IMR-90 (cell line): ENCODE measurements at regions not wholly inside any gene's neighbourhood (a gene's known extent, or its start where the extent isn't known, plus 50 kb on each side); places are given as distances from the start of the nearest gene placed in this dataset.

Experiments used
- ATAC-seq: fragments of 200-7000 bp; cut with Tn5 transposase; 2 replicates; pipeline ENCODE4 v1.9.1; 2020; ENCODE audit warnings: low read depth, mild to moderate bottlenecking, moderate library complexity
- BruUV-seq: library from RNA; stranded (reverse); fragments of 400-500 nt; replicated peaks from 2 replicates; lab custom pipeline; 2021; lab: Mats Ljungman, UMichigan
- CTCF ChIA-PET: fragments of 300-600 bp; formaldehyde crosslinking; extraction: SDS; loops from one replicate; lab custom pipeline; 2021; ENCODE audit warnings: antibody characterized with exemption; lab: Yijun Ruan, JAX
- POLR2A ChIA-PET: fragments of 300-600 bp; sonication (Branson Sonifier 250); formaldehyde crosslinking; loops from one replicate; lab custom pipeline; 2022; ENCODE audit warnings: antibody characterized with exemption; ENCODE audit not compliant: unreplicated experiment; lab: Charles Lee
- DNase-seq: peaks from one replicate; pipeline ENCODE4 v3.0.0; 2013
- H2AFZ ChIP-seq: replicated peaks from 2 replicates; pipeline ENCODE3; 2013; ENCODE audit warnings: low read length, mild to moderate bottlenecking; ENCODE audit not compliant: poor library complexity
- H2AK5ac ChIP-seq: 2 replicates; pipeline ENCODE4 v1.6.1; 2013; ENCODE audit warnings: low read depth, low read length, inconsistent platforms
- H2AK9ac ChIP-seq: replicated peaks from 2 replicates; pipeline ENCODE3; 2013; ENCODE audit warnings: mild to moderate bottlenecking, low read depth, low read length, moderate library complexity; ENCODE audit not compliant: poor library complexity
- H2BK120ac ChIP-seq: 2 replicates; pipeline ENCODE4 v1.6.1; 2013; ENCODE audit warnings: low read depth, low read length, inconsistent platforms
- H2BK15ac ChIP-seq: 3 replicates; pipeline ENCODE4 v1.6.1; 2013; ENCODE audit warnings: low read depth, low read length, inconsistent platforms
- H2BK20ac ChIP-seq: 2 replicates; pipeline ENCODE4 v1.6.1; 2013; ENCODE audit warnings: low read depth, mild to moderate bottlenecking, inconsistent platforms, low read length, moderate library complexity
- H2BK5ac ChIP-seq: 2 replicates; pipeline ENCODE4 v1.6.1; 2013; ENCODE audit warnings: mild to moderate bottlenecking, low read depth, low read length, inconsistent platforms; ENCODE audit not compliant: poor library complexity, severe bottlenecking
- H3K14ac ChIP-seq: replicated peaks from 2 replicates; pipeline ENCODE4 v1.6.1; 2013; ENCODE audit warnings: low read depth, low read length, inconsistent platforms
- H3K18ac ChIP-seq: 2 replicates; pipeline ENCODE4 v1.6.1; 2013; ENCODE audit warnings: low read depth, low read length, control low read depth
- H3K23ac ChIP-seq: 2 replicates; pipeline ENCODE4 v1.6.1; 2013; ENCODE audit warnings: low read depth, low read length, inconsistent platforms
- H3K27ac ChIP-seq: 2 replicates; pipeline ENCODE4 v1.5.1; 2013; ENCODE audit warnings: mild to moderate bottlenecking, control low read depth, low read length; ENCODE audit not compliant: insufficient read depth
- H3K27me3 ChIP-seq: 2 replicates; pipeline ENCODE4 v1.6.1; 2013; ENCODE audit warnings: low read length; ENCODE audit not compliant: control insufficient read depth, insufficient read depth
- H3K36me3 ChIP-seq: 2 replicates; pipeline ENCODE4 v1.6.1; 2013; ENCODE audit warnings: low read length, mixed read lengths; ENCODE audit not compliant: control insufficient read depth, insufficient read depth
- H3K4ac ChIP-seq: 2 replicates; pipeline ENCODE4 v1.6.1; 2013; ENCODE audit warnings: low read depth, low read length, inconsistent platforms
- H3K4me1 ChIP-seq: 2 replicates; pipeline ENCODE4 v1.6.1; 2013; ENCODE audit warnings: low read length, mixed read lengths; ENCODE audit not compliant: control insufficient read depth, insufficient read depth
- H3K4me2 ChIP-seq: 2 replicates; pipeline ENCODE4 v1.6.1; 2013; ENCODE audit warnings: low read depth, mild to moderate bottlenecking, control low read depth, low read length, moderate library complexity
- H3K4me3 ChIP-seq: 2 replicates; pipeline ENCODE4 v1.5.1; 2013; ENCODE audit warnings: low read depth, mild to moderate bottlenecking, control low read depth, low read length, moderate library complexity; ENCODE audit not compliant: insufficient read depth
- H3K56ac ChIP-seq: 2 replicates; pipeline ENCODE4 v1.6.1; 2013; ENCODE audit warnings: low read length, inconsistent platforms; ENCODE audit not compliant: insufficient read depth; ENCODE audit errors: extremely low read depth
- H3K79me1 ChIP-seq, 2 experiments: 2 replicates each; pipeline ENCODE4 v1.6.1; 2013; ENCODE audit warnings: low read length in 2 of 2, inconsistent platforms in 1 of 2, low read depth in 1 of 2
- H3K9ac ChIP-seq: 2 replicates; pipeline ENCODE4 v1.6.1; 2013; ENCODE audit warnings: low read depth, low read length, control low read depth
- H3K9me1 ChIP-seq: 2 replicates; pipeline ENCODE4 v1.6.1; 2013; ENCODE audit warnings: low read length, inconsistent platforms; ENCODE audit not compliant: insufficient read depth
- H3K9me3 ChIP-seq: 2 replicates; pipeline ENCODE4 v1.6.1; 2013; ENCODE audit warnings: low read length; ENCODE audit not compliant: control insufficient read depth, insufficient read depth
- H4K20me1 ChIP-seq: 2 replicates; pipeline ENCODE4 v1.6.1; 2013; ENCODE audit warnings: low read length, inconsistent platforms; ENCODE audit not compliant: insufficient read depth
- H4K5ac ChIP-seq: 2 replicates; pipeline ENCODE4 v1.6.1; 2013; ENCODE audit warnings: mild to moderate bottlenecking, low read depth, low read length, control low read depth
- H4K8ac ChIP-seq, 2 experiments: 2 replicates each; pipeline ENCODE4 v1.6.1; 2013; ENCODE audit warnings: low read depth in 2 of 2, low read length in 2 of 2, control low read depth in 1 of 2, inconsistent platforms in 1 of 2
- H4K91ac ChIP-seq: 2 replicates; pipeline ENCODE4 v1.6.1; 2013; ENCODE audit warnings: low read depth, low read length, inconsistent platforms; ENCODE audit not compliant: insufficient read depth
- CEBPB ChIP-seq: IDR thresholded peaks from 2 replicates; pipeline ENCODE4 v1.6.1; 2012; ENCODE audit warnings: low read depth, low read length, improper control_type of control experiment
- FOS ChIP-seq: fragments of 150-350 bp; IDR thresholded peaks from 2 replicates; pipeline ENCODE4 v1.6.1; 2016; ENCODE audit warnings: low read depth, low read length
- MXI1 ChIP-seq: IDR thresholded peaks from 2 replicates; pipeline ENCODE4 v1.6.1; 2012; ENCODE audit warnings: low read depth, mild to moderate bottlenecking, low read length, moderate library complexity, borderline replicate concordance
- NFE2L2 ChIP-seq: fragments of 150-350 bp; IDR thresholded peaks from 2 replicates; pipeline ENCODE4 v1.6.1; 2016; ENCODE audit warnings: low read depth, mild to moderate bottlenecking, low read length
- WGBS, 2 experiments: methylation state at CpG; one replicate each; pipeline versions ENCODE4 v1.1.5 to v1.1.7; 2013; ENCODE audit warnings: missing lambda C conversion rate in 2 of 2; ENCODE audit not compliant: insufficient read length in 1 of 2; ENCODE audit errors: extremely low coverage in 2 of 2; 5-methylcytosine and 5-hydroxymethylcytosine counted together
- dilution Hi-C: fragments of 300-500 bp; cut with HindIII; formaldehyde crosslinking; loops from one replicate; pipeline ENCODE4 v1.14.3; 2018; ENCODE audit warnings: low sequenced_read_pairs; ENCODE audit not compliant: unreplicated experiment
- in situ Hi-C: fragments of 300-500 bp; cut with MboI; formaldehyde crosslinking; loops from 3 replicates; pipeline ENCODE4 v1.14.3; 2019; ENCODE audit warnings: low sequenced_read_pairs, inconsistent platforms, mixed read lengths
- intact Hi-C: fragments of 100-400 bp; cut with micrococcal nuclease; formaldehyde crosslinking; loops from 2 replicates; pipeline ENCODE4 v1.10.0; 2022

DNA sequence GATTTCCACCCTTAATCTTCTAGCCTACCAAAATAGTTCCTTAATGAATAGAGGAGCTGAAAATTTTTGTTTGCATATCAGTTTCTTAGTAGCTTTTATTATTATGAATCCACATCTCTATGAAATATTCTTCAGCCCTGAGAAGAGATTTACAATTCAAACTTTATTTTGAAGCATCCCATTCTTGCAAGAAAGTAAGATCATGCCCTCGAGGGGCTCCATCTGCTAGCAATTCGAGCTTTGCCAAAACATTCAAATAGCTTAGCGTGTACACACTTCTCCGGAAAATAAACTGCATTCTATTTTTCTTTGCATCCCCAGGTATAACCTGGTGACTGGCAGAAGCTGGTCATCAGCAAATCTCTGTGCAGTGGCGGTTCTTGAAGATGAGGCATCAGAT lies 370.7 kb downstream of the MTRR start:
- Histone ChIP-seq H3K4me1 (no peaks in the 10 kb centered on the region), H3K9me1 (no peaks in the 10 kb centered on the region), H2BK15ac (no peak overlapping the region), H2BK20ac (no peak overlapping the region), H2AK9ac (no peak overlapping the region), H3K9me3 (no peaks in the 10 kb centered on the region), H3K4ac (no peak overlapping the region), H2AK5ac (no peak overlapping the region), H4K91ac (no peak overlapping the region), H3K23ac (no peak overlapping the region), H3K27ac (no peak overlapping the region), H3K4me2 (no peak overlapping the region), H3K79me1 (no peaks in the 10 kb centered on the region), H4K8ac (no peak overlapping the region), H3K18ac (no peak overlapping the region), H2BK5ac (no peak overlapping the region), H2AFZ (no peak overlapping the region), H4K5ac (no peak overlapping the region), H3K27me3 (no peaks in the 10 kb centered on the region), H3K14ac (no peak overlapping the region), H3K36me3 (no peaks in the 10 kb centered on the region), H3K9ac (no peak overlapping the region), H4K20me1 (no peaks in the 10 kb centered on the region), H2BK120ac (no peak overlapping the region), H3K4me3 (no peak overlapping the region), H3K56ac (no peak overlapping the region)
- no TSS peak for BruUV-seq
- no peak for TF ChIP-seq NFE2L2
- no peak for TF ChIP-seq CEBPB
- no peak for TF ChIP-seq FOS
- no peak for TF ChIP-seq MXI1
- in situ Hi-C loops: no loop called here
- dilution Hi-C loops: no loop called here
- intact Hi-C loops: no loop called here
- ChIA-PET CTCF (interaction anchor here (1.1 to 1.2 kb wide), 2 partner anchors 8 to 308 kb away, joined by 3 to 4 read pairs; no protein-coding TSS in a partner anchor), POLR2A (no interaction called here)
- WGBS, 2 experiments: no CpG with 5 or more reads among the region's 5 CpGs
- DNase-seq (no peak), ATAC-seq (no peak)
